Epithelial cell of esophagus (primary cell): ENCODE measurements at regions not wholly inside any gene's neighbourhood (a gene's known extent, or its start where the extent isn't known, plus 50 kb on each side); places are given as distances from the start of the nearest gene placed in this dataset.
A peak's percentile ranks its signal among the peaks of the same experiment; 100 is the strongest.
"Not testable (repeated sequence)": the region's sequence is repeated elsewhere in the genome, so short reads cannot be mapped to it uniquely, and the experiment has no call there.

Experiments used
- DNase-seq: peaks from one replicate; pipeline ENCODE4 v3.0.0; 2010; ENCODE audit warnings: low read depth
- H3K4me3 ChIP-seq: 2 replicates; pipeline ENCODE4 v1.5.1; 2011; ENCODE audit warnings: mild to moderate bottlenecking, low read length, control low read depth
- CTCF ChIP-seq: IDR thresholded peaks from 2 replicates; pipeline ENCODE4 v1.5.1; 2011; ENCODE audit warnings: low read depth, mild to moderate bottlenecking, low read length, control low read depth, inconsistent platforms; ENCODE audit not compliant: insufficient read depth; ENCODE audit errors: missing control alignments

- H3K4me3 ChIP-seq = no peak overlapping the region
- DNase-seq = no peak
- TF ChIP-seq CTCF = no peak
These were observed 178.0 kb upstream of the MOCS2 start for GRCh38 chr5:53287573-53287972.

GRCh38 chr5:53288511-53288910 lies 179.0 kb upstream of the MOCS2 start:
- TF ChIP-seq CTCF = no peak
- DNase-seq = peak; percentile 91
- no peak overlapping the region for H3K4me3 ChIP-seq

- no peak overlapping the region for H3K4me3 ChIP-seq
- no peak for DNase-seq
- TF ChIP-seq CTCF = no peak
These were observed 181.5 kb upstream of the MOCS2 start for GRCh38 chr5:53291047-53291446.

- H3K4me3 ChIP-seq = no peak overlapping the region
- no peak for TF ChIP-seq CTCF
- DNase-seq = peak; percentile 84
These were observed 182.0 kb upstream of the MOCS2 start for GRCh38 chr5:53291528-53291927.

GRCh38 chr5:53298841-53299240 lies 181.6 kb upstream of the FST start:
- no peak for TF ChIP-seq CTCF
- H3K4me3 ChIP-seq = no peak overlapping the region
- DNase-seq = no peak

- DNase-seq = no peak
- no peak for TF ChIP-seq CTCF
- H3K4me3 ChIP-seq = no peak overlapping the region
These were observed 177.9 kb upstream of the FST start for GRCh38 chr5:53302529-53302928.

GRCh38 chr5:53303105-53303504 lies 177.3 kb upstream of the FST start:
- TF ChIP-seq CTCF = no peak
- DNase-seq = peak; percentile 94
- no peak overlapping the region for H3K4me3 ChIP-seq

- not testable (repeated sequence) for H3K4me3 ChIP-seq, DNase-seq
These were observed 175.1 kb upstream of the FST start for GRCh38 chr5:53305316-53305715.
